ENCODE measurements at regions not wholly inside any gene's neighbourhood (a gene's known extent, or its start where the extent isn't known, plus 50 kb on each side); places are given as distances from the start of the nearest gene placed in this dataset.

GRCh38 chr2:161067846-161068350, 92.3 kb upstream of the TANK start:
- no peak for TF ChIP-seq CEBPB (IDR thresholded peaks at IDR 0.05)
- no peak for TF ChIP-seq REST (IDR thresholded peaks at IDR 0.05; ENCODE audit: low read depth)
- no peak for TF ChIP-seq EP300 (IDR thresholded peaks at IDR 0.05; ENCODE audit: borderline replicate concordance)
- TF ChIP-seq YY1 (IDR thresholded peaks at IDR 0.05; ENCODE audit: low read depth): no peak

All from Ishikawa (cell line).